ENCODE measurements at regions not wholly inside any gene's neighbourhood (a gene's known extent, or its start where the extent isn't known, plus 50 kb on each side); places are given as distances from the start of the nearest gene placed in this dataset.
"Not testable (repeated sequence)": the region's sequence is repeated elsewhere in the genome, so short reads cannot be mapped to it uniquely, and the experiment has no call there.

- no peaks in the 10 kb centered on the region for H3K79me2 ChIP-seq (ENCODE audit: control insufficient read depth, insufficient read depth, low read length)
- dilution Hi-C loops (cut with MboI; ENCODE audit: extremely low pct_ligation_motif_present, low sequenced_read_pairs) = no loop called here
- H3K4me3 ChIP-seq (ENCODE audit: control insufficient read depth in 2 of 3, extremely low read depth in 1 of 3, insufficient read depth in 2 of 3, low read depth in 1 of 3, low read length in 3 of 3) = no peak overlapping the region
- H3K36me3 ChIP-seq (ENCODE audit: control insufficient read depth in 2 of 2, extremely low read depth in 1 of 2, insufficient read depth in 2 of 2, low read length in 2 of 2) = no peaks in the 10 kb centered on the region
- no peaks in the 10 kb centered on the region for H3K9me3 ChIP-seq (ENCODE audit: control insufficient read depth, low read depth, low read length)
- no peaks in the 10 kb centered on the region for H4K20me1 ChIP-seq (ENCODE audit: control insufficient read depth, extremely low read depth, insufficient read depth, low read length)
- FAIRE-seq (no peak), DNase-seq (ENCODE audit: low read depth, low spot score) (no peak)
- H3K4me2 ChIP-seq (ENCODE audit: control insufficient read depth, extremely low read depth, insufficient read depth, low read depth, low read length) = no peak overlapping the region
- H3K27me3 ChIP-seq (ENCODE audit: control insufficient read depth, extremely low read depth, insufficient read depth, low read length) = no peaks in the 10 kb centered on the region
- no peak overlapping the region for H3K9ac ChIP-seq (ENCODE audit: control insufficient read depth, extremely low read depth, insufficient read depth, low read length)
- no peak overlapping the region for H2AFZ ChIP-seq (ENCODE audit: control insufficient read depth, low read length)
- no peaks in the 10 kb centered on the region for H3K9me1 ChIP-seq (ENCODE audit: control insufficient read depth, extremely low read depth, insufficient read depth, low read length)
- H3K27ac ChIP-seq (ENCODE audit: control insufficient read depth, insufficient read depth, low read length) = no peak overlapping the region
- no peaks in the 10 kb centered on the region for H3K4me1 ChIP-seq (ENCODE audit: control insufficient read depth, extremely low read depth, insufficient read depth, low read length)
- TF ChIP-seq, protein P1, sequence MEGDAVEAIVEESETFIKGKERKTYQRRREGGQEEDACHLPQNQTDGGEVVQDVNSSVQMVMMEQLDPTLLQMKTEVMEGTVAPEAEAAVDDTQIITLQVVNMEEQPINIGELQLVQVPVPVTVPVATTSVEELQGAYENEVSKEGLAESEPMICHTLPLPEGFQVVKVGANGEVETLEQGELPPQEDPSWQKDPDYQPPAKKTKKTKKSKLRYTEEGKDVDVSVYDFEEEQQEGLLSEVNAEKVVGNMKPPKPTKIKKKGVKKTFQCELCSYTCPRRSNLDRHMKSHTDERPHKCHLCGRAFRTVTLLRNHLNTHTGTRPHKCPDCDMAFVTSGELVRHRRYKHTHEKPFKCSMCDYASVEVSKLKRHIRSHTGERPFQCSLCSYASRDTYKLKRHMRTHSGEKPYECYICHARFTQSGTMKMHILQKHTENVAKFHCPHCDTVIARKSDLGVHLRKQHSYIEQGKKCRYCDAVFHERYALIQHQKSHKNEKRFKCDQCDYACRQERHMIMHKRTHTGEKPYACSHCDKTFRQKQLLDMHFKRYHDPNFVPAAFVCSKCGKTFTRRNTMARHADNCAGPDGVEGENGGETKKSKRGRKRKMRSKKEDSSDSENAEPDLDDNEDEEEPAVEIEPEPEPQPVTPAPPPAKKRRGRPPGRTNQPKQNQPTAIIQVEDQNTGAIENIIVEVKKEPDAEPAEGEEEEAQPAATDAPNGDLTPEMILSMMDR (optimal IDR thresholded peaks at IDR 0.05 in 1 of 3, IDR thresholded peaks at IDR 0.05 in 1 of 3, conservative IDR thresholded peaks at IDR 0.05 in 1 of 3; ENCODE audit: extremely low read depth in 1 of 3, insufficient read depth in 2 of 3, low read length in 3 of 3) = no peak
- TF ChIP-seq EZH2 (IDR thresholded peaks at IDR 0.05; ENCODE audit: low read length) = no peak
Measured at GRCh38 chr5:158234323-158235158, 375.6 kb upstream of the CLINT1 start.

GRCh38 chr5:158233735-158234322 lies 374.9 kb upstream of the CLINT1 start:
- Histone ChIP-seq H3K9me3 (ENCODE audit: control insufficient read depth, low read depth, low read length) (no peaks in the 10 kb centered on the region), H4K20me1 (ENCODE audit: control insufficient read depth, extremely low read depth, insufficient read depth, low read length) (no peaks in the 10 kb centered on the region), H3K4me1 (ENCODE audit: control insufficient read depth, extremely low read depth, insufficient read depth, low read length) (no peaks in the 10 kb centered on the region), H3K27ac (ENCODE audit: control insufficient read depth, insufficient read depth, low read length) (no peak overlapping the region), H2AFZ (ENCODE audit: control insufficient read depth, low read length) (no peak overlapping the region), H3K79me2 (ENCODE audit: control insufficient read depth, insufficient read depth, low read length) (no peaks in the 10 kb centered on the region), H3K9ac (ENCODE audit: control insufficient read depth, extremely low read depth, insufficient read depth, low read length) (no peak overlapping the region), H3K9me1 (ENCODE audit: control insufficient read depth, extremely low read depth, insufficient read depth, low read length) (no peaks in the 10 kb centered on the region), H3K27me3 (ENCODE audit: control insufficient read depth, extremely low read depth, insufficient read depth, low read length) (no peaks in the 10 kb centered on the region), H3K4me2 (ENCODE audit: control insufficient read depth, extremely low read depth, insufficient read depth, low read depth, low read length) (no peak overlapping the region), H3K4me3 (ENCODE audit: control insufficient read depth in 2 of 3, extremely low read depth in 1 of 3, insufficient read depth in 2 of 3, low read depth in 1 of 3, low read length in 3 of 3) (no peak overlapping the region), H3K36me3 (ENCODE audit: control insufficient read depth in 2 of 2, extremely low read depth in 1 of 2, insufficient read depth in 2 of 2, low read length in 2 of 2) (no peaks in the 10 kb centered on the region)
- TF ChIP-seq EZH2 (IDR thresholded peaks at IDR 0.05; ENCODE audit: low read length) = no peak
- TF ChIP-seq, protein P1 (optimal IDR thresholded peaks at IDR 0.05 in 1 of 3, IDR thresholded peaks at IDR 0.05 in 1 of 3, conservative IDR thresholded peaks at IDR 0.05 in 1 of 3; ENCODE audit: extremely low read depth in 1 of 3, insufficient read depth in 2 of 3, low read length in 3 of 3) = no peak
- DNase-seq (ENCODE audit: low read depth, low spot score) = no peak
- dilution Hi-C loops (cut with MboI; ENCODE audit: extremely low pct_ligation_motif_present, low sequenced_read_pairs) = no loop called here
- no peak for FAIRE-seq

DNA sequence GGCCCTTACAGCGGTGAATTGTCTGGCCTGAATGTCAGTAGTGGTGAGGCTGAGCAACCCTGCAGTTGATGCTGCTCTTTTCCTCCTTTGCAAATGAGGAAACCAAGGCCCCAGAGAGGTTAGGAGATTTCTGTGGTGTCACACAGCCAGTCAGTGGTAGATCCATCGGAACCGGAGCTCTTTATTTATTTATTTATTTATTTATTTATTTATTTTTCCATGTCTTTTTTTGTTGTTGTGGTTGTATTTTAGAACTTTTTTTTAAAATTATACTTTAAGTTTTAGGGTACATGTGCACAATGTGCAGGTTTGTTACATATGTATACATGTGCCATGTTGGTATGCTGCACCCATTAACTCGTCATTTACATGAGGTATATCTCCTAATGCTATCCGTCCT lies 368.4 kb upstream of the CLINT1 start:
- H3K27ac ChIP-seq (ENCODE audit: control insufficient read depth, insufficient read depth, low read length); H3K9me1 ChIP-seq (ENCODE audit: control insufficient read depth, extremely low read depth, insufficient read depth, low read length); H3K4me2 ChIP-seq (ENCODE audit: control insufficient read depth, extremely low read depth, insufficient read depth, low read depth, low read length); H2AFZ ChIP-seq (ENCODE audit: control insufficient read depth, low read length); H3K27me3 ChIP-seq (ENCODE audit: control insufficient read depth, extremely low read depth, insufficient read depth, low read length); H3K9me3 ChIP-seq (ENCODE audit: control insufficient read depth, low read depth, low read length); H3K4me3 ChIP-seq (ENCODE audit: control insufficient read depth in 2 of 3, extremely low read depth in 1 of 3, insufficient read depth in 2 of 3, low read depth in 1 of 3, low read length in 3 of 3); H3K9ac ChIP-seq (ENCODE audit: control insufficient read depth, extremely low read depth, insufficient read depth, low read length); H4K20me1 ChIP-seq (ENCODE audit: control insufficient read depth, extremely low read depth, insufficient read depth, low read length); H3K36me3 ChIP-seq (ENCODE audit: control insufficient read depth in 2 of 2, extremely low read depth in 1 of 2, insufficient read depth in 2 of 2, low read length in 2 of 2); dilution Hi-C loops (cut with MboI; ENCODE audit: extremely low pct_ligation_motif_present, low sequenced_read_pairs); FAIRE-seq; H3K4me1 ChIP-seq (ENCODE audit: control insufficient read depth, extremely low read depth, insufficient read depth, low read length); H3K79me2 ChIP-seq (ENCODE audit: control insufficient read depth, insufficient read depth, low read length); DNase-seq (ENCODE audit: low read depth, low spot score): not testable (repeated sequence)

Data from keratinocyte (primary cell).